Stimulated activated CD4-positive, alpha-beta T cell treated with anti-CD3 and anti-CD28 coated beads, Interleukin-4, amount 100 ng/mL, for 1 hour (primary cell): ENCODE measurements at regions not wholly inside any gene's neighbourhood (a gene's known extent, or its start where the extent isn't known, plus 50 kb on each side); places are given as distances from the start of the nearest gene placed in this dataset.
"Not testable (repeated sequence)": the region's sequence is repeated elsewhere in the genome, so short reads cannot be mapped to it uniquely, and the experiment has no call there.

Source experiments
- DNase-seq: peaks from one replicate; pipeline ENCODE4 v3.0.0-alpha.2; 2020

GRCh38 chr6:113010196-113010989 lies 663.3 kb downstream of the RFPL4B start:
- no peak for DNase-seq

DNA sequence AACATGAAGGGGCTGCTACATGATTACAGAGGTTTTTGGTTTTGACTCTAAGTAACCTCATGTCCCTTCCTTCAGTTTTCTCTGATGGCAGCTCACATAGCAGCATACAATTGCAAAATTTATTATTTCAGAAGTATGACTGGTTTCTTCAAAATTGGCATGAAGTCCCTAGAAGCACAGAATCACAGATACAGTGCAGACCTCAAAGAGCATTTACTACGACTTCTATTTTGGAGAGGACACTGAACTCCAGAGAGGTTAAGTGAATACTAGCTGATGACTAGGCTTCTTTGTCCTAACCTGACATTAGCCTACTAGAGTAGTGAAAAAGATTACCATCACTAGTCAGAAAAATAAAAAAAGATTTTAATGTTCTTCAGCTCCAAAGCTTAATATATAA lies 664.3 kb downstream of the RFPL4B start:
- no peak for DNase-seq

- DNase-seq: no peak
Observed at GRCh38 chr6:113011801-113012200, 664.7 kb downstream of the RFPL4B start.

DNA sequence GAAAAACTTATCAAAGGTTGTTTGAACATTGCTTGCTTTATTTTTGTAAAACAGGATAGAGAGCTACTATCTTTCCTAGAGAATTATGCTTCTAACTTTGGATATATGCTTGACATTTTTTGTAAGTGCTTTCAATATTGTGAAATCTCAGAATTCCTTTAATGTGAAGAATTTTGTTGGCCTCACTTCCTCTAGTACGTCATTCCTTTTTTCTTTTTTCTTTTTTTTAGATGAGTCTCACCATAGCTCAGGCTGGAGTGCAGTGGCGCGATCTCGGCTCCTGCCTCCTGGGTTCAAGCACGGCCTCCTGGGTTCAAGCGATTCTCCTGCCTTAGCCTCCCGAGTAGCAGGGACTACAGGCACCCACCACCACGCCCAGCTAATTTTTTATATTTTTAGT lies 668.1 kb downstream of the RFPL4B start:
- DNase-seq: no peak

DNA sequence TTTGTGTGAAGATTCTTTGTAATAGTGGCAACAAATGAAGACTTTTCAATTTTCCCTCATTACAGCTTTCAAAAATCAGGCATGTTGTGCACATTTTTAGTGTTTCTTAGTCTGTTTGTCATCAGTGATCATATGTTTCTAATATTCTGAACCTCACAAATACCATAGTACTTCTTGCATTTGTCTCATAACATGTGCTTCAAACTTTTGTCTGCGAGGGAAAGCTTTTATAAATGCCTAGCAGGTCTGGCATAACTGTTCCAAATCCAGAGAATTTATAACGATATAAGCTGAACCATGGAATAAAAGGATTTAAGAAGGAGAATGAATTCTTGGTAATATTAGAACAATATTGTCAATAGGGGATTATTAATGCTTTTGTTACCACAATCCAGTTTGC lies 670.2 kb downstream of the RFPL4B start:
- DNase-seq: no peak

- no peak for DNase-seq
Observed at GRCh38 chr6:113018351-113019151, 671.4 kb downstream of the RFPL4B start.

GRCh38 chr6:113019176-113019575 lies 672.0 kb downstream of the RFPL4B start:
- no peak for DNase-seq

GRCh38 chr6:113027780-113028179 lies 680.6 kb downstream of the RFPL4B start:
- DNase-seq: no peak

GRCh38 chr6:113029161-113029560 lies 682.0 kb downstream of the RFPL4B start:
- not testable (repeated sequence) for DNase-seq

GRCh38 chr6:113031591-113032238 lies 684.6 kb downstream of the RFPL4B start:
- no peak for DNase-seq

DNA sequence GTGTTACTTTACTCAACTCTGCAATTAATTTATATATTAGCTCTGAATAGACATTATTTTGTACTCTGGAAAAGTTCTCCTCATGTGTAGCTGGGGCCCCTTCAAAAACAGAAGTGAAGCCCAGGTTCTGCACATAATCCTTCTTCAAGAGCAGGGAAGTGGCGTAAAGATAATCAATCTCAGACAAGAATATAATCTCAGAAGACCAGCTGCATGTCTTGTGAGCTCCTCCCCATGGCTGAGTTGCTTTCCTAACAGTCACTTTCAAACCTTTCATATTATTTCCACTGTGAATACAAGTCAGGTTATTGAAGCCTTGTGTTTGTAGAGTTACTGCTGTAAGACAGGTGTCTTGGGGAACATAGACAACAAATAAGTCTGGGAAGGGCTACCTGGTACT lies 691.9 kb downstream of the RFPL4B start:
- no peak for DNase-seq

GRCh38 chr6:113047148-113047547 lies 700.0 kb downstream of the RFPL4B start:
- DNase-seq: no peak

- DNase-seq: no peak
Observed at GRCh38 chr6:113047932-113048331, 700.8 kb downstream of the RFPL4B start.

DNA sequence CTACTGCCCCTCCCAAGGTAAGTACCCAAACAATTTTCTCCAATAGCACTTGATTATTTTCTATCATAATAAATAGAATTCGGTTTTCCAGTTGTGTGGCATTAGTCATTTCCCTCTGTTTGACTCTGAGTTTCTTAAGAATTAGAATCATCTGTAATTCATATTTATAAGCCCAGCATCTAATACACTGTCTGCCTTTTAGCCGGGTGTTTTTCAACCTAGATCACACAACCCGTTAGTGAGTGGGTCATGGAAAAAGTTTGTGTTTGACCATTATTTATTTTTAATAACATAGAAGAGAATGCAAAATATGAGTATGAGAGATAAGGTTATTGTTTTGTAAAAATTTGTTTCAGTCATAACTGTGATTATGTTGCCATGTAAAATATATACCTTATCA lies 701.6 kb downstream of the RFPL4B start:
- DNase-seq: no peak

- no peak for DNase-seq
Observed at GRCh38 chr6:113049190-113049589, 702.1 kb downstream of the RFPL4B start.

GRCh38 chr6:113050010-113050858 lies 703.1 kb downstream of the RFPL4B start:
- DNase-seq: no peak

DNA sequence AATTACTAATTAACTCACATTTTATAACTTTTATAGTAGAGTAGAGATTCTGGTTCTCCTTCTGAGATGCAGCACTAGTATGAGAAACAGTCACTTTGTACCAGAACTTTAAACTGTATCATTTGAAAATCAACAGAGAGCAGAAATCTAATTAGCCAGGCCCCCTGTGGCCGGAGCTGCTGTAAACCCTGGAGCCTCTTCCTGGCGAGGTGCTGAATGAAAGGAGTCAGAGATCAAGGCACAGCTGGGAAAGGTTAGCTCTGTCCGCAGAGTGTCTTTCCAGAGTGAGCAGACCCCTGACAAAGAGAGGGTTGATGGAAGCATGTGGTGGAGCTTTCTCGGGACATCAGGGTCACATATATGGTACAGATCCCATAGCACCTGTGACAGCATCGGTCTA lies 703.8 kb downstream of the RFPL4B start:
- DNase-seq: no peak

GRCh38 chr6:113052506-113052905 lies 705.4 kb downstream of the RFPL4B start:
- no peak for DNase-seq

DNA sequence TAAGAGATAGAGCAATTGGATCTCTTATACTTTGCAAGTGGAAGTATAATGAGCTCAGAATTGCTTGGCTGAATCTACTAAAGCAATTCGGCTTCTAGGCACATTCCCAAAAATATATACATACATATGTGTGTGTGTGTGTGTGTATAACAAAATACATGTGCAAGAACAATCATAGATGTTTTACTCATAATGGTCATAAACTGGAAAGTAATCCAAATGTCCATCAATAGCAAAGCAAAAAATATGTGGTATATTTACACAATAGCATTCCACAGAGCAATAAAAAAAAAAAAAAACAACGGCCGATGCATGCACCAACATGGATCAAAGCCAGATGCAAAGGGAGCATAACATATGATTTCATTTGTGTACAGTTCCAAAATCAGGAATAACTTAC lies 707.9 kb downstream of the RFPL4B start:
- no peak for DNase-seq

GRCh38 chr6:113055998-113056397 lies 708.9 kb downstream of the RFPL4B start:
- DNase-seq: no peak

- no peak for DNase-seq
Observed at GRCh38 chr6:113057567-113058053, 710.5 kb downstream of the RFPL4B start.

GRCh38 chr6:113060664-113061063 lies 713.5 kb downstream of the RFPL4B start:
- no peak for DNase-seq

DNA sequence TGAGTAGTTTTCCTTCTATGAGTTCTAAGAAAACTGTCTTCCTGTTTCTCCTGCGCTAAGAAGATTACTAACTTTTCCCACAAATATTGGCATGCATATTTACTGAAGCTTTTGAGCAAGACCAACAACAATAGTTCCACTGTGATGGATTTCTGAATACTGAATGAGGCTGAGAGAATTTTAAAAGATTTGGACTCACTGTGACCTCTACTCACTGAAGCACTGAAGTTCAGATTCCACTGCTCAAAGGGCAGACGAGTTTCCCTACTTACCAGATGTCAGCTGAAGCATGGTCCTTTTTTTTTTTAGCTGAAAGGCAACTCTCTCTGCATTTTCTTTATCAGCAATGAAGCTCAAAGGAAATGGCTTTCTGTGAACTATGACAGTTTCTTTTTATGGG lies 718.5 kb downstream of the RFPL4B start:
- no peak for DNase-seq
